K562 (cell line): ENCODE measurements at regions not wholly inside any gene's neighbourhood (a gene's known extent, or its start where the extent isn't known, plus 50 kb on each side); places are given as distances from the start of the nearest gene placed in this dataset.

ENCODE experiments used
- ATAC-seq: fragments of 200-7000 bp; cut with Tn5 transposase; 3 replicates; pipeline ENCODE4 v1.9.1; 2020; ENCODE audit warnings: moderate library complexity
- BruUV-seq: library from RNA; stranded (reverse); fragments of 400-500 nt; replicated peaks from 2 replicates; lab custom pipeline; 2021; lab: Mats Ljungman, UMichigan
- CTCF ChIA-PET: fragments of 300-600 bp; formaldehyde crosslinking; extraction: SDS; loops from one replicate; lab custom pipeline; 2021; ENCODE audit warnings: low intra/inter-chr PET ratio; lab: Yijun Ruan, JAX
- POLR2A ChIA-PET: fragments of 300-600, 350-650 bp; sonication (Branson Sonifier 250); formaldehyde crosslinking; extraction: SDS; loops from one replicate; lab custom pipeline; 2021; ENCODE audit warnings: antibody characterized with exemption, inconsistent platforms; lab: Yijun Ruan, JAX
- DNase-seq, 4 experiments: peaks; one replicate each; pipeline versions ENCODE4 v3.0.0 to v3.0.0-alpha.2; 2011 to 2018; ENCODE audit warnings: low spot score in 3 of 4, mixed read lengths in 3 of 4; ENCODE audit errors: extremely low read depth in 1 of 4
- FAIRE-seq: peaks from 2 replicates; lab custom pipeline; 2011; peaks lifted over from hg19 to GRCh38; lab: Jason Lieb, UNC
- H2AFZ ChIP-seq: 2 replicates; pipeline ENCODE4 v1.6.0; 2011; ENCODE audit warnings: low read depth, low read length, control low read depth, inconsistent platforms
- H3K27ac ChIP-seq: fragments of 200-600 bp; 3 replicates; pipeline ENCODE4 v1.8.0; 2011; ENCODE audit warnings: low read depth, mild to moderate bottlenecking, control low read depth, inconsistent platforms, low read length, moderate library complexity, mixed read lengths; ENCODE audit errors: extremely low read depth
- H3K27me3 ChIP-seq, 2 experiments: fragments of 300-600 bp in 1 of 2; 2 replicates in 1 of 2; 3 replicates in 1 of 2; pipeline versions ENCODE4 v1.6.0 to v1.8.0; 2011; ENCODE audit warnings: inconsistent platforms in 2 of 2, low read length in 2 of 2, mild to moderate bottlenecking in 1 of 2, mixed read lengths in 1 of 2, moderate library complexity in 1 of 2; ENCODE audit not compliant: control insufficient read depth in 2 of 2, insufficient read depth in 2 of 2
- H3K36me3 ChIP-seq: fragments of 300-600 bp; 3 replicates; pipeline ENCODE4 v1.8.0; 2011; ENCODE audit warnings: mild to moderate bottlenecking, low read length, inconsistent platforms; ENCODE audit not compliant: control insufficient read depth, insufficient read depth
- H3K4me1 ChIP-seq, 2 experiments: fragments of 200-600 bp in 1 of 2; replicated peaks in 1 of 2; 2 replicates in 1 of 2; 3 replicates in 1 of 2; pipeline versions ENCODE4 v1.5.1 to v1.8.0; 2011; ENCODE audit warnings: inconsistent platforms in 2 of 2, low read length in 2 of 2, mild to moderate bottlenecking in 1 of 2, mixed read lengths in 1 of 2, moderate library complexity in 1 of 2; ENCODE audit not compliant: control insufficient read depth in 2 of 2, insufficient read depth in 2 of 2
- H3K4me2 ChIP-seq: 2 replicates; pipeline ENCODE4 v1.6.1; 2011; ENCODE audit warnings: low read length, control low read depth, inconsistent platforms, mixed read lengths; ENCODE audit not compliant: insufficient read depth
- H3K4me3 ChIP-seq: fragments of 200-600 bp; sonication (generic), shearing (Covaris generic); 2 replicates; pipeline ENCODE4 v1.5.1; 2016; ENCODE audit warnings: control low read depth, inconsistent platforms
- H3K79me2 ChIP-seq: fragments of 200-600 bp; 3 replicates; pipeline ENCODE4 v1.8.0; 2011; ENCODE audit warnings: low read length, inconsistent platforms; ENCODE audit not compliant: control insufficient read depth, insufficient read depth
- H3K9ac ChIP-seq, 2 experiments: 2 replicates each; pipeline versions ENCODE4 v1.6.0 to v1.6.1; 2011; ENCODE audit warnings: low read depth in 2 of 2, low read length in 2 of 2, control low read depth in 1 of 2, inconsistent platforms in 1 of 2, mild to moderate bottlenecking in 1 of 2, mixed read lengths in 1 of 2; ENCODE audit not compliant: insufficient read depth in 1 of 2
- H3K9me1 ChIP-seq: one replicate; pipeline ENCODE4 v1.6.0; 2011; ENCODE audit warnings: inconsistent platforms, mild to moderate bottlenecking, low read length, moderate library complexity; ENCODE audit not compliant: control insufficient read depth, insufficient read depth
- H3K9me3 ChIP-seq: replicated peaks from 2 replicates; pipeline ENCODE4 v1.5.1; 2011; ENCODE audit warnings: low read depth, low read length, inconsistent platforms; ENCODE audit not compliant: control insufficient read depth, insufficient read depth
- H4K20me1 ChIP-seq: replicated peaks from 2 replicates; pipeline ENCODE4 v1.6.1; 2011; ENCODE audit warnings: low read length, inconsistent platforms, mixed read lengths; ENCODE audit not compliant: control insufficient read depth, insufficient read depth
- ADNP ChIP-seq: fragments of 200-800 bp; sonication (Bioruptor generic); IDR thresholded peaks from 2 replicates; pipeline ENCODE4 v1.6.1; 2016; ENCODE audit warnings: missing genetic modification characterization, missing compliant biosample characterization
- BRD9 ChIP-seq: fragments of 450-650 bp; IDR thresholded peaks from 2 replicates; pipeline ENCODE4 v1.6.1; 2018; ENCODE audit warnings: low read depth; ENCODE audit not compliant: partially characterized antibody
- CBX5 ChIP-seq: IDR thresholded peaks from 2 replicates; pipeline ENCODE4 v1.6.1; 2014; ENCODE audit warnings: low read depth, borderline replicate concordance
- GTF2A2 ChIP-seq: IDR thresholded peaks from 2 replicates; pipeline ENCODE4 v1.6.1; 2016; ENCODE audit warnings: mild to moderate bottlenecking, missing genetic modification characterization, missing compliant biosample characterization
- GTF2F1 ChIP-seq: IDR thresholded peaks from 2 replicates; pipeline ENCODE4 v1.6.1; 2011; ENCODE audit warnings: low read depth, low read length, improper control_type of control experiment
- NCOA4 ChIP-seq: fragments of 450-650 bp; IDR thresholded peaks from 2 replicates; pipeline ENCODE4 v1.6.1; 2018; ENCODE audit warnings: mild to moderate bottlenecking; ENCODE audit not compliant: partially characterized antibody
- RFX5 ChIP-seq: IDR thresholded peaks from 2 replicates; pipeline ENCODE4 v1.6.1; 2011; ENCODE audit warnings: low read depth, mild to moderate bottlenecking, improper control_type of control experiment, low read length
- SMAD1 ChIP-seq: fragments of 150-350 bp; IDR thresholded peaks from 2 replicates; pipeline ENCODE4 v1.6.1; 2014; ENCODE audit warnings: low read length, low read depth; ENCODE audit not compliant: partially characterized antibody
- TAF9B ChIP-seq: fragments of 450-650 bp; IDR thresholded peaks from 2 replicates; pipeline ENCODE4 v1.6.1; 2018; ENCODE audit warnings: mild to moderate bottlenecking; ENCODE audit not compliant: partially characterized antibody
- ZNF740 ChIP-seq, 3 experiments: fragments of 200-800 bp in 1 of 3; sonication (Bioruptor generic) in 1 of 3; sonication (generic) in 1 of 3; formaldehyde crosslinking in 1 of 3; IDR thresholded peaks; 2 replicates each; pipeline versions ENCODE4 v1.6.1 to v1.8.0; 2016 to 2022; ENCODE audit warnings: mild to moderate bottlenecking in 2 of 3, missing compliant biosample characterization in 2 of 3, missing genetic modification characterization in 2 of 3, missing genetic modification reagents in 1 of 3
- in situ Hi-C: fragments of 300-500 bp; cut with MboI; formaldehyde crosslinking; loops from 4 replicates; pipeline ENCODE4 v1.15.0; 2018; ENCODE audit warnings: inconsistent platforms, mixed read lengths
- intact Hi-C: fragments of 100-400 bp; cut with micrococcal nuclease; formaldehyde crosslinking; loops from 2 replicates; pipeline ENCODE4 v1.14.2; 2022
- TF ChIP-seq, protein P1 (sequence below), 2 experiments: fragments of 450-650 bp; conservative IDR thresholded peaks; 2 replicates each; pipeline ENCODE4 v1.6.1; 2017; ENCODE audit warnings: mild to moderate bottlenecking in 2 of 2, moderate library complexity in 2 of 2
- TF ChIP-seq, protein P2 (sequence below): fragments of 250-450 bp; sonication (Bioruptor Pico); IDR thresholded peaks from 2 replicates; pipeline ENCODE4 v1.9.0; 2021; ENCODE audit warnings: mild to moderate bottlenecking, inconsistent platforms
- TF ChIP-seq, protein P3 (sequence below): fragments of 250-450 bp; sonication (Bioruptor Pico); IDR thresholded peaks from 2 replicates; pipeline ENCODE4 v1.5.0; 2021; ENCODE audit warnings: mild to moderate bottlenecking, moderate library complexity

DNA sequence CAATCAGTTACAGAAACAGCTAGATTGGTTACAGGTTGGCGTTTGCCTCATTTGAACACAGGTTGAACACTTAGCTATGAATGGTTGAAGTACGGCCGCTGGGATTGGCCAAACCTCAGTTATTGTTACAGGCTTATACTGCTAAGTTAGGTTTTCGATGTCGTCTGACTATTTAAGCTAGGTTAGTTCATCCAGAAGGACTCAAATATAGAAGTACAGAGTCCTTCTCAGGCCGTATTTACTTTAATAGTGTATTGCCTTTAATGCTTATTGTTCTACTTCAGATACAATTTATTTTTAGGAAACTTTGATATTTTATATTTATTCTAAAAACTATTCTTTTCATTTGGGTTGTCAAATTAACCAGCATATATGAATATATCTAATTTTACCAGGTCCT, 334.7 kb downstream of the FAT4 start (continued):
- TF ChIP-seq ZNF740 (CRISPR knock-in tag; IDR thresholded peaks at IDR 0.05): no peak
- TF ChIP-seq ZNF740 (tag; IDR thresholded peaks at IDR 0.05): no peak
- no peak for TF ChIP-seq BRD9
- TF ChIP-seq, protein P1, sequence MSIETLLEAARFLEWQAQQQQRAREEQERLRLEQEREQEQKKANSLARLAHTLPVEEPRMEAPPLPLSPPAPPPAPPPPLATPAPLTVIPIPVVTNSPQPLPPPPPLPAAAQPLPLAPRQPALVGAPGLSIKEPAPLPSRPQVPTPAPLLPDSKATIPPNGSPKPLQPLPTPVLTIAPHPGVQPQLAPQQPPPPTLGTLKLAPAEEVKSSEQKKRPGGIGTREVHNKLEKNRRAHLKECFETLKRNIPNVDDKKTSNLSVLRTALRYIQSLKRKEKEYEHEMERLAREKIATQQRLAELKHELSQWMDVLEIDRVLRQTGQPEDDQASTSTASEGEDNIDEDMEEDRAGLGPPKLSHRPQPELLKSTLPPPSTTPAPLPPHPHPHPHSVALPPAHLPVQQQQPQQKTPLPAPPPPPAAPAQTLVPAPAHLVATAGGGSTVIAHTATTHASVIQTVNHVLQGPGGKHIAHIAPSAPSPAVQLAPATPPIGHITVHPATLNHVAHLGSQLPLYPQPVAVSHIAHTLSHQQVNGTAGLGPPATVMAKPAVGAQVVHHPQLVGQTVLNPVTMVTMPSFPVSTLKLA (conservative IDR thresholded peaks at IDR 0.05): no peak
- TF ChIP-seq NCOA4: no peak
- TF ChIP-seq, all 486 proteins: peak for 0

DNA sequence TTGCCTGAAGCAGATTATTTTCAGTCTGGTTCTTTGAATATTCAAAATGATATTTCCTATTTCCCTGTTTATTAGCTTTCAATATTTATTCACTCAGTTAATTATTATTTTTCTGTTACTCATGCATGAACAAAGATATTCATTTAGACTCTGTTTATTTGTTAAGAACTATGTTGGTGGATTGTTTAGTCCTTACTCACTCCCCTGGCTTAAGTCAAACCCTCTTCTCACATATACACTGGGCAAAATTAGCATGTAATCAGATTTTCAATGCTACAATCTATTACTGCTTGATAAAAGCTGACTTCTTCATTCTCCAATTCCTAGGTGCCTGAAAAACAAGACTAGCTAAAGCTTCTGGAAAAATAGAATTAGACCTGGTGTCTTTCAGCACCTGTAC, 335.8 kb downstream of the FAT4 start:
- no TSS peak for BruUV-seq
- H3K27ac ChIP-seq: no peak overlapping the region
- no peaks in the 10 kb centered on the region for H3K9me1 ChIP-seq
- H4K20me1 ChIP-seq: no peaks in the 10 kb centered on the region
- no peak for DNase-seq
- H3K9me3 ChIP-seq: no peaks in the 10 kb centered on the region
- no peaks in the 10 kb centered on the region for H3K27me3 ChIP-seq
- H3K79me2 ChIP-seq: no peaks in the 10 kb centered on the region
- H3K4me1 ChIP-seq: peaks cover 0 to 6% of the 10 kb centered on the region in 2 experiments; a peak in 2 of 5 replicates
- in situ Hi-C loops: no loop called here
- no peak overlapping the region for H3K4me3 ChIP-seq
- FAIRE-seq: no peak
- no peak overlapping the region for H2AFZ ChIP-seq
- CTCF ChIA-PET: no interaction called here
- H3K4me2 ChIP-seq: no peak overlapping the region
- H3K9ac ChIP-seq: no peak overlapping the region
- H3K36me3 ChIP-seq: no peaks in the 10 kb centered on the region
- intact Hi-C loops: no loop called here
- POLR2A ChIA-PET: no interaction called here
- no peak for ATAC-seq
- TF ChIP-seq, protein P2, sequence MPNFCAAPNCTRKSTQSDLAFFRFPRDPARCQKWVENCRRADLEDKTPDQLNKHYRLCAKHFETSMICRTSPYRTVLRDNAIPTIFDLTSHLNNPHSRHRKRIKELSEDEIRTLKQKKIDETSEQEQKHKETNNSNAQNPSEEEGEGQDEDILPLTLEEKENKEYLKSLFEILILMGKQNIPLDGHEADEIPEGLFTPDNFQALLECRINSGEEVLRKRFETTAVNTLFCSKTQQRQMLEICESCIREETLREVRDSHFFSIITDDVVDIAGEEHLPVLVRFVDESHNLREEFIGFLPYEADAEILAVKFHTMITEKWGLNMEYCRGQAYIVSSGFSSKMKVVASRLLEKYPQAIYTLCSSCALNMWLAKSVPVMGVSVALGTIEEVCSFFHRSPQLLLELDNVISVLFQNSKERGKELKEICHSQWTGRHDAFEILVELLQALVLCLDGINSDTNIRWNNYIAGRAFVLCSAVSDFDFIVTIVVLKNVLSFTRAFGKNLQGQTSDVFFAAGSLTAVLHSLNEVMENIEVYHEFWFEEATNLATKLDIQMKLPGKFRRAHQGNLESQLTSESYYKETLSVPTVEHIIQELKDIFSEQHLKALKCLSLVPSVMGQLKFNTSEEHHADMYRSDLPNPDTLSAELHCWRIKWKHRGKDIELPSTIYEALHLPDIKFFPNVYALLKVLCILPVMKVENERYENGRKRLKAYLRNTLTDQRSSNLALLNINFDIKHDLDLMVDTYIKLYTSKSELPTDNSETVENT: no peak
- TF ChIP-seq SMAD1 (no peak), TAF9B (no peak), CBX5 (no peak), GTF2A2 (tag) (no peak), GTF2F1 (no peak), RFX5 (no peak), ADNP (tag) (no peak)
- TF ChIP-seq, protein P3, sequence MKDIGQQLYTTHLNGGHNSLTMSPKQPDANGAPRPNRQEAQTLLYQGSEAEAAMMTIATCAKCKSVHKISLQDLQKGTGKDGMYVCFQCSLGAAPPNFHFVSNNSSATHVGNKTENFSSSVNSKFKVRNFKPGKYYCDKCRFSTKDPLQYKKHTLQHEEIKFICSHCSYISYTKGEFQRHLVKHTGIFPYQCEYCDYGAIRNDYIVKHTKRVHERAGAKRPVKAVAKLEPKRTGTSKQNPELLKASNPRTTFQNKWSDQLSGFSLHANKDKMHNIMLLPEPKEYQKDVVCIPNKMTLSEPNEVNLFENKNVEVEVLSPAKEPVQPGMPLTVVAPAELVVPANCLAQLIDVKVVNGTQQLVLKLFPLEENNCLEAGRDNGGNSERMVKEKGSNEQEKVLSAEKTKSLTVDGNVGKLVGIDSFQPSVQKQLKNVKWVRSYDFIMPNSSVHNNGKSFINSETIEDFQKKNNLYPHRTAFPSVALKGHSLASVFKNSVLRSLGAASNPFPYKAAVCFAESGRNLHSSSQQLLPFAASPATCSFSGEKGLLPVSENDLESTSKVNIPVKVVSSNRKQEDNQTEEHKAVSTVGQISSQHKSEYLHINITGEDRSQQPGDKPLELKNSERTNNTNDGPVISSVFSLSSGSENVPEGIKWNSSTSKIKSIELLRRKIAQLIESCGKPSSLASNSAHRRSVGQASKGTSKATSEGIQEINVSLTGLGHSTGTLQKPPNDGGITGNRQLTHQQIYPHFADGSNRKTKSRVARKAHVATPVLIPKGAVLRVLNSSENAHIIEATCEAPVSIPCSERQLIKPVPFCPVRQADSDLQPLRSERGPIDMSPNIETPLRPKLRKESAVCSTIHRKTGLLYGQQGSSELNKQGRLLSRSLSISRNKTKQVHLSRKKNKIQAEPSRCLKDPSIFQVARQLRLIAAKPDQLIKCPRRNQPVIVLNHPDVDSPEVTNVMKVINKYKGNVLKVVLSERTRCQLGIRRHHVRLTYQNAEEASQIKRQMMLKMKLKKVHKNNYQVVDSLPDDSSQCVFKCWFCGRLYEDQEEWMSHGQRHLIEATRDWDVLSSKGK (CRISPR knock-in tag): no peak
